Cortex of kidney (tissue), 1 donor: ENCODE measurements at regions not wholly inside any gene's neighbourhood (a gene's known extent, or its start where the extent isn't known, plus 50 kb on each side); places are given as distances from the start of the nearest gene placed in this dataset.

Experiments used
- DNase-seq: peaks from one replicate; lab custom pipeline; 2025; lab: John Stamatoyannopoulos, UW

DNA sequence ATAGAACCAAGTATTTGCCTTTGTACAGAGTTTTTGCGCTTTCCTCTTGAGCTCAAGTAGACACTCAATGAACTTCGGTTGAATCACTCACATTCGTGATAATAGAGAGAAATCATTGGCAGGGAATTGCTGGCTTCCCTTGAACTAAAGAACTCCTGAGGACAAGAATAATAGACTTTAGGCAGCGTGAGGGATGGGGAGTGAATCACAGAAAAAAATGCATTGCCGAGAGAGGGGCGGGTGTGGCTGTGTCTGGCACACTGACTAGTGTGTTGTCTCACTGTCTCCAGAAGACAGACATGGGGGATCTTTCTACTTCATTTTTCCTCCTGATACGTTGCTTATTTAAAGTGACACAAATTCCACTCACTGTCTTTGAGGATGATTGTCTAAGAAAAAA, 805.2 kb downstream of the BCL11B start:
- DNase-seq, result no peak

- DNase-seq, result no peak
Observed at GRCh38 chr14:98470663-98471062, 801.3 kb downstream of the BCL11B start.

DNA sequence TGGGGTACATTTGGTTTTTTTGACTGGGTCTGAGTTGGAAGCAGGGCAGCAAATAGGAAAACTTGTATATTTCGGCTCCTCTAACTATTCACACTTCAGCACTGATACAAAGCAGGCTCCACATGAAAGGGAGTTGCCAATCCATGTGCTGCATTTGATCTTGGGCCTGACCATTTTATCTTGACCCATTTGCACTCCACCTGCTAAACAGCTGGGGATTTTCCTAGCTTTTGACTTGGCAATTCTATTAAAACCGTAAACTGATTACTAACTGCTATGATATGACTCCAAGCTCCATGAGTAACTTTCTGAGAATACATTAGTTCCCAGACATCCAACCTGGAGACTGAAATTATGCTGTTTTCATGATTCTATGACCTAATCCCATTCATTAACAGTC, 797.1 kb downstream of the BCL11B start:
- DNase-seq, result no peak

DNA sequence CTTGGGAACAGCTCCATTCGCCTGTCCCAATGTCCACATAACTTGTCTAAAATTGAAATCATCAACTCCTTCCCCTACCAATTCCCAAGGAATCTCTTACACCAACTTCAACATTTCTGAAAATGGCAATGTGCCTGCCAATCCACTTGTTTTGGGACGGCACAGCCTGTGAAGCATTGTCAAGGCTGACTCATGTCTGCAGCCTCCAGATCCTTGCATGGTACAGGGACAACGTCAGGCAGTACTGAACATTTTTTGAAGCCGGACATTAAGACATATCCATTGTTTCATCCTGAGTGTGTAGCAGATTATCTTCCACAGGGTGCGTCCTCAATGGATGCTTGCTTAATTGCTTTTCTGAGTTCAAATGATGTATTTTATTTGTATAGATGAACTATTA, 794.1 kb downstream of the BCL11B start:
- DNase-seq, result no peak

- no peak for DNase-seq
Observed at GRCh38 chr14:98489115-98489514, 782.9 kb downstream of the BCL11B start.

DNA sequence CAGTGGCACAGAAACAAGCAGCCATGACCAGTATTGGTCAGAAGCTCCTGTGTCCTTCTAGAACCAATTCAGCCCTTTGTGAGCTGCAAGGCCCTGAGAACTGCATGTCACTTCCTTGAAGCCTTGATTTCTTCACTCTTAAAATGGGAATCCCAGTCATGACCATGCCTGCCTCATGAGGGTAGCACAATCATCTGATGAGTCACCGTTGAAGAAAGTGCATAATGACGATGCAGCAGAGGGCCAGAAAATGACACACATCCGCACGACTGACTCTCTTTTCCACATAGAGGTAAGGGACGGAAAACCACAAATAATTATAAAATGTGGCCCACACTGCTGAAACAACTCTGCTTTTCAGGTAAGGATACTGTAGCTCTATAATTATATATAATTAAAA, 777.4 kb downstream of the BCL11B start:
- DNase-seq, result no peak

DNA sequence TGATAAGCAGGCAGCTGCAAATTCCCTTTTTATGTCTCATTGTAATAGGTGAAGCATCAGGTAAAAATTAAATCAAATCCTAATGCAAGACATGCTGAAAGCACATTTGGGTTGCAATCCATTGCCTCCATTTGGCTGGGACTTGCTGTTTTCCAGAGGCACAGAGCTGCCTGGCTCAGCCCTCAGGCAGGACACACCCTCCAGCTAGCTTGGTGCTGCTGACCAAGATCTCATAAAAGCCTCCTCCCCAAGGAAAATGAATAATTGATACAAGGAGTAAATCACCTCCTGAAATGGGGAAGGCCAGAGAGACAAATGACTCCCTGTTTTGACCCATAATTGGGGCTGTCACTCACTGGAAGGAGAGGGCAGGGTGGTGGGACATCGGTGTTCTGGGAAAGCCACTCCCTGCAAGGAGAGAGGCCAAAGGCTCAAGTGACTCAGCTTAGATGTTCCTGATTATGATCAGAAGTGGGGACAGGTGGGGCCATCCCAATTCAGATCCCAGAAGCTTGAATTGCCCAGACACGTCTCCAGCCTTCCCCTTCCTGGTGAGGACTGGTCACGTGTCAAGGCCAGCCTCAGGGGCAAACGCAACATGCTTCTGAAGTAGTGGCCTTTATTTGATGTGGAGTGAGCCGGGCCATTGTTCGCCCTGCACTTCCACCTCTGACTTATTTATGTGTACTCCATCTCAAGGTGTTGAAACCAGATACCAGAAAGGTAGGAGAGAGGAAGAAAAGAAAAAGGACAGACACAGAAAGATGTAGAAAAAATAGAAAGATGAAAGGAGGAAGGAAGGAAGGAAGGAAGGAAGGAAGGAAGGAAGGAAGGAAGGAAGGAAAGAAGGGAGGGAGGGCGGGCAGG, 773.7 kb downstream of the BCL11B start:
- DNase-seq, result no peak

GRCh38 chr14:98501335-98501734, 770.7 kb downstream of the BCL11B start:
- no peak for DNase-seq

DNA sequence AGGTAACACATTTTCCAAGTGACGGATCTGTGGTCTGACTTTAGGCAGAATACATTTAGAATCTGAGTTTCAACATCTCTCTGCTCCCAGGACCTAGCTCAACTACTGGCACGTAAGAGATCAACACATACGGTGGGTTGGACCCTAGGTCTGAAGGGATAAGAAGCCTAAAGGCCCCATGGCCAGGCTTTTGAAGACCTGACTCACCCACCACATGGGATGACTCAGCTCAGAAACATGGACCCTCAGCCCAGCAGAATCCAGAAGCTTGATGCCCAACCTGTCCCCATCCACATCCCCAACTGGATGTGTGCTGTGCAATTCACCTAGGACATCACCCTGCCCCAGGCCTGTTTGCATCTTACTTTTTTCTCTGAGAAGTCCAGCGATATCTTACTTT, 770.2 kb downstream of the BCL11B start:
- no peak for DNase-seq

GRCh38 chr14:98503086-98503815, 768.7 kb downstream of the BCL11B start:
- no peak for DNase-seq

GRCh38 chr14:98507264-98507663, 764.7 kb downstream of the BCL11B start:
- DNase-seq, result no peak

DNA sequence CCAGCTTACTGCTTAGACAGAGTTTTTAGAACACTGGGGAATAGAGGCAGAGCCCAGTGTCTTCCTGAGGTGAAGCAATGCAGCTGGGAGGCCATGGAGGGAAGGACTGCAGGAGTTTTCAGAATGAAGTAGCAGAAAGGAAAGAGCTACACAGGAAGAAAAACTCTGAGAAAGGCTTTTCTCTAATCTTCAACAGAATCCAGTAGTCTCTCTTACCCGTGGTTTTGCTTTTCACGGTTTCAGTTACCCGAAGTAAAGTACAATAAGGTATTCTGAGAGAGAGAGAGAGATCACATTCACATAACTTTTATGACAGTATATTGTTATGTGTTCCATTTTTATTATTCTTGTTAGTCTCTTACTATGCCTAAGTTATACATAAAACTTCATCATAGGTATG, 761.6 kb downstream of the BCL11B start:
- DNase-seq, result no peak

DNA sequence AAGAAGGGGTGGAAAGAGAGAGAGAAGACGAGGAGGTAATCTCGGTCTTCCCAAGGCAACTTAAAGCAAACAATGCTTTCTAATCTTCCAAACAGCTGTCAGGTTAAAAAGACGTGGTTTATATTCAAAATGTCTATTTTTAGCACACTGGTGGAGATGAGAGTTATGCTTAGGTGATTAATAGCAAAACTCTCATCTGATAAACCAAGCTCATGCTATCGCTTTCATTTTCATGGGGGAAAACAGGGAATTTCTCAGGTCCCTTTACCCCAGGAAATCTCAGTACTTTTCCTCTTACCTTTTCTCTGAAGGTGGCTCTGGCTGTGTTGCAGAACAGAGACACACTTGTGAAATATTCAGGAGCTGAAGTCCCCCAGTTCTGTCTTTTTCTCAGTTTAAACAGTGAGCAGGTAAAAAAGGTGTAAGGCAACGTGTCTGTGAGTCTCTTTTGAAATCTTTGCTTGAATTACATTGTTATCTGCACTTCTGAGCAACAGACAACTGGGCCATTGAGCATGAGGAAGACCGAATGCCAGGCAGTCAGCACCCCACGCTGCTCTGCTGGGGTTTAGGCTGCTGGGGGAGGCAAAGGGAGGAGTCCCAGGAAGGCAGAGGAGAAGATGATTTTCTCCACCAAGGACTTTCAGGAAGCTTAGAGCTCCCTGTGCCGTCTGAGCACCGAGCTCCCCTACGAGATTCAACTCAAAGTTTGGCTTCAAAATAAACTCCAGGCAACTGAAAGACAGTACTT, 759.3 kb downstream of the BCL11B start:
- no peak for DNase-seq

- DNase-seq, result no peak
Observed at GRCh38 chr14:98513558-98513957, 758.4 kb downstream of the BCL11B start.

- no peak for DNase-seq
Observed at GRCh38 chr14:98514016-98514415, 758.0 kb downstream of the BCL11B start.

GRCh38 chr14:98536256-98536655, 735.7 kb downstream of the BCL11B start:
- no peak for DNase-seq

DNA sequence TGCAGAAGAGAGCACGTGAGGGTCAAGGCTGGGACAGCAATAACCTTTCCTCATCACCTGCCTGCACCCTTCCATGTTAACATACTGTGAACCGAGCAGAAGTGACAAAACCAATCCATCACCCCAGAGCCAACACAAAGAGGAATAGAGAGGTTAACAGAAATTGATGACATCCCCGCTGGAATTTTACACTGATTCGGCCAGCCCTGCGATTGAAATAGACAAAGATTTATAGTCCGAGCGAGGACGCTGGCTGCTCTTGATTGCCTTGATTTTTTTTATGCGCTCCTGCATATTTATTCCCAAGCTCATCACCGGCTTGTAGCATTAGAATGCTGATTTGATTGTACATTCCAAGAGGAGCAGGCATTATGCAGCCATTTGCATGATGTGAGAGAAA, 729.7 kb downstream of the BCL11B start:
- no peak for DNase-seq

GRCh38 chr14:98543074-98543473, 728.9 kb downstream of the BCL11B start:
- DNase-seq, result no peak

DNA sequence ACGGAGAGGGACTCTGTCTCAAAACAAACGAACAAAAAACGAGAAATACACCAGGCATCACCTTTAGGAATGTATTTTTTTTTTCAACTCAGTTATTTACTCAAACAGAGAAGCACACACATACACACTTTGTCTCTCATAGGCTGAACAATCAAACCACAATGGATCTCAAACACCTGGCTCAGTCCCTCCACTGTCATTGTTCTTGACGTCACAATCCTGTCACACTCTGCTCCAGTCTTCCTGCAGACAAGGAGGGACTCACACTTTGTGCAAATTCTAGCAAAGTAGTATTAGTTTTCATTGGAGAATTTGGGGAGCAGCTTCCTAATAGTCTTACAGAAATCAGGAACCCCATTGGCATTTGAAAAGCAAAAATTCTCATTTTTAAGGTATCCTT, 727.8 kb downstream of the BCL11B start:
- no peak for DNase-seq

GRCh38 chr14:98545181-98545580, 726.8 kb downstream of the BCL11B start:
- DNase-seq, result no peak

DNA sequence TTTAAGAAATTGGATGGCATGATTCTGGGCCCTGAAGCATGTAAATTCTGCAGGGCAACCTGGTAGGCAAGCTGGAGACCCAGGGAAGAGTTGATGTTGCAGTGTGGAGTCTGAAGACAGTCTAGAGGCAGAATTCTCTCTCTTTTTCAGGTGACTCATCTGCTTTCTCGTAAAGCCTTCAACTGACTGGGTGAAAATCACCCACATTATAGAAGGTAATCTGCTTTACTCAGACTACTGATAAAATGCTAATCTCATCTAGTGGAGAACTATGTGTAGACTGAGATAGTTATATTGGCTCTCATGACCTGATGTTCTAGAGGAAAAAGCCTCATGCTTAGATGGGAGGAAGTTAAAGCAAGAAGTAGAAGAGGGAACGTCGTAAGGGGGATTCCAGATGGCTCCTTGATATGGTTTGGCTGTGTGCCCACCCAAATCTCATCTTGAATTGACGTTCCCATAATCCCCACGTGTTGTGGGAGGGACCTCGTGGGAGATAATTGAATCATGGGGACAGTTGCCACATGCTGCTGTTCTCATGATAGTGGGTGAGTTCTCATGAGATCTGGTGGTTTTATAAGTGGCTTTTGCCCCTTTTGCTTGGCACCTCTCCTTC, 723.8 kb downstream of the BCL11B start:
- no peak for DNase-seq

GRCh38 chr14:98551028-98551427, 721.0 kb downstream of the BCL11B start:
- DNase-seq, result no peak
